MCF 10A (cell line): ENCODE measurements at regions not wholly inside any gene's neighbourhood (a gene's known extent, or its start where the extent isn't known, plus 50 kb on each side); places are given as distances from the start of the nearest gene placed in this dataset.

Experiments
- BruUV-seq: library from RNA; stranded (reverse); fragments of 400-500 nt; replicated peaks from 2 replicates; lab custom pipeline; 2021; lab: Mats Ljungman, UMichigan
- CTCF ChIA-PET: fragments of 300-600 bp; sonication (Branson Sonifier 250); formaldehyde crosslinking; extraction: SDS; loops from one replicate; lab custom pipeline; 2021; ENCODE audit warnings: antibody characterized with exemption, inconsistent platforms; lab: Yijun Ruan, JAX
- POLR2A ChIA-PET: fragments of 300-600, 350-650 bp; sonication (Branson Sonifier 250); formaldehyde crosslinking; extraction: SDS; loops from one replicate; lab custom pipeline; 2020; ENCODE audit warnings: antibody characterized with exemption, inconsistent platforms; lab: Yijun Ruan, JAX
- DNase-seq: peaks from one replicate; pipeline ENCODE4 v3.0.0-alpha.2; 2018; ENCODE audit not compliant: unreplicated experiment
- H3K27ac Mint-ChIP-seq: one replicate; pipeline ENCODE4 v1.8.0; 2022; ENCODE audit warnings: mild to moderate bottlenecking, low read depth, mixed read lengths; ENCODE audit not compliant: unreplicated experiment
- H3K27me3 Mint-ChIP-seq: one replicate; pipeline ENCODE4 v1.8.0; 2022; ENCODE audit warnings: mixed read lengths; ENCODE audit not compliant: insufficient read depth, unreplicated experiment
- H3K36me3 Mint-ChIP-seq: one replicate; pipeline ENCODE4 v1.8.0; 2022; ENCODE audit warnings: mild to moderate bottlenecking, moderate library complexity, mixed read lengths; ENCODE audit not compliant: insufficient read depth, unreplicated experiment
- H3K4me1 Mint-ChIP-seq: one replicate; pipeline ENCODE4 v1.8.0; 2022; ENCODE audit warnings: mixed read lengths; ENCODE audit not compliant: insufficient read depth, unreplicated experiment
- H3K4me3 Mint-ChIP-seq: one replicate; pipeline ENCODE4 v1.8.0; 2022; ENCODE audit warnings: mild to moderate bottlenecking, moderate library complexity, mixed read lengths; ENCODE audit not compliant: unreplicated experiment
- H3K9me3 Mint-ChIP-seq: one replicate; pipeline ENCODE4 v1.8.0; 2022; ENCODE audit warnings: mixed read lengths; ENCODE audit not compliant: unreplicated experiment
- intact Hi-C: fragments of 100-400 bp; cut with micrococcal nuclease; formaldehyde crosslinking; loops from 2 replicates; pipeline ENCODE4 v1.14.1; 2022
- TF ChIP-seq, protein P1 (sequence below): fragments of 200-600 bp; IDR thresholded peaks from one replicate; pipeline ENCODE4 v1.8.0; 2022; ENCODE audit warnings: antibody characterized with exemption, mild to moderate bottlenecking; ENCODE audit not compliant: unreplicated experiment

DNA sequence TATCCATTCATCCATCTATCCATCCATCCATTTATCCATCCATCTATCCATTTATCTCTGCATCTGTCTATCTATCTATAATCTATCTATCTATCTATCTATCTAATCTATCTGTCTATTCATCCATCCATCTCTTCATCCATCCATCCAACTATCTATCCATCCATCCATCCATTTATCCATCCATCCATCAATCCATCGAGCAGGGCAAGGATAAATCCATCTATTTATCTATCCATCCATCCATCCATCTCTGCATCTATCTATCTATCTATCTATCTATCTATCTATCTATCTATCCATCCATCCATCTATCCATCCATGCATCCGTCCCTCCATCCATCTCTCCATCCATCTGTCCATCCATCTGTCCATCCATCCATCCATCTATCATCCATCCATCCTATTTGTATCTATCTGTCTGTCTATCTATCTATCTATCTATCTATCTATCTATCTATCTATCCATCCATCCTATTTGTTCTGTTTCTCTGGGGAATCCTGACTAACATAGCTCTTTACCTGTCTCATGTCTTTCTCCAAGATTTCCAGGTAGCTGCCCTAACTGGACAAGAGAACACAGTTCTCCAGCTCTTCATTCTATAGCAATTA lies 198.1 kb downstream of the FOXO1 start:
- Mint-ChIP-seq H3K27ac (no peak overlapping the region), H3K27me3 (no peaks in the 10 kb centered on the region), H3K4me3 (no peak overlapping the region), H3K9me3 (peaks cover 11% of the 10 kb centered on the region), H3K4me1 (peaks cover 4% of the 10 kb centered on the region), H3K36me3 (no peaks in the 10 kb centered on the region)
- CTCF ChIA-PET: interaction anchor here (1.1 kb wide), 1 partner anchor 11 kb away, joined by 3 read pairs; no protein-coding TSS in a partner anchor
- TF ChIP-seq, protein P1, sequence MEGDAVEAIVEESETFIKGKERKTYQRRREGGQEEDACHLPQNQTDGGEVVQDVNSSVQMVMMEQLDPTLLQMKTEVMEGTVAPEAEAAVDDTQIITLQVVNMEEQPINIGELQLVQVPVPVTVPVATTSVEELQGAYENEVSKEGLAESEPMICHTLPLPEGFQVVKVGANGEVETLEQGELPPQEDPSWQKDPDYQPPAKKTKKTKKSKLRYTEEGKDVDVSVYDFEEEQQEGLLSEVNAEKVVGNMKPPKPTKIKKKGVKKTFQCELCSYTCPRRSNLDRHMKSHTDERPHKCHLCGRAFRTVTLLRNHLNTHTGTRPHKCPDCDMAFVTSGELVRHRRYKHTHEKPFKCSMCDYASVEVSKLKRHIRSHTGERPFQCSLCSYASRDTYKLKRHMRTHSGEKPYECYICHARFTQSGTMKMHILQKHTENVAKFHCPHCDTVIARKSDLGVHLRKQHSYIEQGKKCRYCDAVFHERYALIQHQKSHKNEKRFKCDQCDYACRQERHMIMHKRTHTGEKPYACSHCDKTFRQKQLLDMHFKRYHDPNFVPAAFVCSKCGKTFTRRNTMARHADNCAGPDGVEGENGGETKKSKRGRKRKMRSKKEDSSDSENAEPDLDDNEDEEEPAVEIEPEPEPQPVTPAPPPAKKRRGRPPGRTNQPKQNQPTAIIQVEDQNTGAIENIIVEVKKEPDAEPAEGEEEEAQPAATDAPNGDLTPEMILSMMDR: no peak
- no TSS peak for BruUV-seq
- intact Hi-C loops: no loop called here
- no peak for DNase-seq
- POLR2A ChIA-PET: interaction anchor here (0.7 kb wide), 1 partner anchor 29 kb away, joined by 3 read pairs; no protein-coding TSS in a partner anchor

DNA sequence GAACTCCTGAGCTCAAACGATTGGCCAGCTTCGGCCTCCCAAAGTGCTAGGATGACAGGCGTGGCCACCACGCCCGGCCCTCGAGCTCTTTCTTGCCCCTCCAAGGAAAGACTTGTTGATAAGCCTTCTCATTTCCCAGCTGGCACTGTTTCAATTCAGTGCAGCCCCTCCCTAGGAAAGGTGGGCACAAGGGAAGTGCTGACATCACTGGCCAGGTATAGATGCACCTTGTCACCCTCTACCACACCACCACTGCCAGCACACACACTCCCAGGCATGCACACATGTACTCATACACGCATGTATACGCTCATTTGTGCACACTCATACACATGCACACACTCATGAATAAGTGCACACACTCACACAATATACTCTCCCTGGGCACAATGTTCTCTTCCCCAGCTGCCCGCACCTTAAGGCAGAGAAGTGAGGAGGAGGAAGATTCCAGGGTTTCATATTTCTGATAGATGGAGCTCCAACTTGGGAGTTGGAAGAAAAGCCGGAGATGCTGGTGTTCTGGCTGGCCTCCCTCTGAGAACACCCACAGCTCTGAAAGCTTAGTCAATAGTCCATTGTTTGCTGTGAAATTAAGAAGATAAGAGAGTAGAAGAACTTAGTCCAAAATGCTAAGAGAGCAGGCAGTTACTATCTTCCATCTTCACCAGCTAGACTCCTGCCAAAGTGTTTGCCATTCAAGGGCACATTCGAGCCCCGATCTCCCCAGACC lies 196.7 kb downstream of the FOXO1 start:
- Mint-ChIP-seq H3K9me3 (peaks cover 11% of the 10 kb centered on the region), H3K27ac (no peak overlapping the region), H3K36me3 (no peaks in the 10 kb centered on the region), H3K27me3 (no peaks in the 10 kb centered on the region), H3K4me1 (peaks cover 4% of the 10 kb centered on the region), H3K4me3 (no peak overlapping the region)
- TF ChIP-seq, protein P1: no peak
- ChIA-PET POLR2A (no interaction called here), CTCF (interaction anchor here (0.5 to 1.5 kb wide), 5 partner anchors 13 to 785 kb away, joined by 3 to 4 read pairs (median 3); no protein-coding TSS in a partner anchor)
- BruUV-seq: no TSS peak
- no peak for DNase-seq
- intact Hi-C loops: loop anchor here (10.0 kb wide), 1 partner anchor 195 kb away; the partner anchor contains the start of gene FOXO1

DNA sequence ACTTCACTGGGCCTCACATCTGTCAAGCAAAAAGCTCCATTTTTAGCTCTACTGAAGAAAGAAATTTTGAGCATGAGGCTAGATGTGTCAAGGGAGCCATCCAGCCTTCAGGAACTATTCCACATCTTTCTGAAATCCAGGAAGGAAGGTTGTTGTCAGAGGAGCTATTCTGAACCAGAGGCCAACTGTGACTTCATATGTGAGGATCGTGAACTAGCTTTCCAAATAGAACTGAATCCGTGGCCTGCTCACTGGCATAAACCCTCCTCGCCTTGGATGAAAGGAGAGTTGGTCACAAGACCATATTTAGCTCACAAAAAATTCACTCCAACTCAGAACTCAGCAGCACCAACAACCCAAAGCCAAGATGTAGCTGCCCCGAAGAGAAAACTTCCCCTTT lies 195.8 kb downstream of the FOXO1 start:
- no TSS peak for BruUV-seq
- peaks cover 11% of the 10 kb centered on the region for H3K9me3 Mint-ChIP-seq
- TF ChIP-seq, protein P1: no peak
- H3K27ac Mint-ChIP-seq: no peak overlapping the region
- no peaks in the 10 kb centered on the region for H3K27me3 Mint-ChIP-seq
- no peak for DNase-seq
- peaks cover 1% of the 10 kb centered on the region for H3K4me1 Mint-ChIP-seq
- no peaks in the 10 kb centered on the region for H3K36me3 Mint-ChIP-seq
- H3K4me3 Mint-ChIP-seq: no peak overlapping the region
- POLR2A ChIA-PET: no interaction called here
- CTCF ChIA-PET: interaction anchor here (1.2 to 1.5 kb wide), 2 partner anchors 15 to 31 kb away, joined by 4 read pairs; no protein-coding TSS in a partner anchor
- intact Hi-C loops: loop anchor here (10.0 kb wide), 1 partner anchor 194 kb away; the partner anchor contains the start of gene FOXO1

DNA sequence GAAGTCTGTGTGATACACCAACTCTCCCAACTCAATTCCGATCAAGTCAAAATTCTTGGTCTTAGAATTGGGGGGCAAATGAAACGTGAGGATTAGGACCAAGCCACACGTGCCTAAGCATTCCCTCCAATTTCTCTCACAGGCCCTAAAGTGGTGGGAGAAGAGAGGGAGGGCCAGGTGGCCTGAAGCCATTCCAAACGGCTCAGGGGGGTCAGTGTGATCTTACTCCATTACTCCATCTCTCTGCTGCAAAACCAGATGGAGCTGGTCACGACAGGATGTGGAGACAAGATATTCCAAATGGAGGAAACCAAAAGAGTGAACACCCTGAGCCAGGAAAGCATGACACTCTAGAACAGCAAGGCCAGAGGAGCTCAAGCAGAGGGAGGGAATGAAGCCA lies 195.4 kb downstream of the FOXO1 start:
- BruUV-seq: no TSS peak
- Mint-ChIP-seq H3K27ac (no peak overlapping the region), H3K36me3 (no peaks in the 10 kb centered on the region)

More for the DNA sequence above, 195.4 kb downstream of the FOXO1 start:
- no peak for DNase-seq
- no peaks in the 10 kb centered on the region for H3K27me3 Mint-ChIP-seq
- no peak overlapping the region for H3K4me3 Mint-ChIP-seq
- CTCF ChIA-PET: interaction anchor here (1.2 to 1.5 kb wide), 2 partner anchors 15 to 31 kb away, joined by 4 read pairs; no protein-coding TSS in a partner anchor
- TF ChIP-seq, protein P1: no peak
- POLR2A ChIA-PET: no interaction called here
- H3K9me3 Mint-ChIP-seq: peaks cover 11% of the 10 kb centered on the region
- intact Hi-C loops: loop anchor here (10.0 kb wide), 1 partner anchor 194 kb away; the partner anchor contains the start of gene FOXO1
- peaks cover 6% of the 10 kb centered on the region for H3K4me1 Mint-ChIP-seq
